Fibroblast of mammary gland (primary cell): ENCODE measurements at regions not wholly inside any gene's neighbourhood (a gene's known extent, or its start where the extent isn't known, plus 50 kb on each side); places are given as distances from the start of the nearest gene placed in this dataset.

ENCODE experiments used
- DNase-seq: peaks from one replicate; pipeline ENCODE4 v3.0.0-alpha.2; 2010; ENCODE audit warnings: low read depth
- H3K4me3 ChIP-seq: 2 replicates; pipeline ENCODE4 v1.5.1; 2011; ENCODE audit warnings: low read depth, mild to moderate bottlenecking, low read length, moderate library complexity; ENCODE audit not compliant: control insufficient read depth
- CTCF ChIP-seq: conservative IDR thresholded peaks from 2 replicates; pipeline ENCODE4 v1.5.1; 2011; ENCODE audit warnings: low read depth, low read length, inconsistent platforms; ENCODE audit not compliant: control insufficient read depth, insufficient read depth

- DNase-seq, result no peak
- TF ChIP-seq CTCF, result no peak
These were observed 51.6 kb upstream of the DYNLRB2 start for GRCh38 chr16:80489173-80489572.

GRCh38 chr16:80488167-80488566 is 52.6 kb upstream of the DYNLRB2 start:
- H3K4me3 ChIP-seq, result no peak overlapping the region
- no peak for TF ChIP-seq CTCF
- DNase-seq, result no peak

More at GRCh38 chr16:80489173-80489572, 51.6 kb upstream of the DYNLRB2 start:
- no peak overlapping the region for H3K4me3 ChIP-seq

- no peak overlapping the region for H3K4me3 ChIP-seq
- TF ChIP-seq CTCF, result no peak
- DNase-seq, result no peak
These were observed 60.1 kb upstream of the DYNLRB2 start for GRCh38 chr16:80480664-80481063.

- no peak overlapping the region for H3K4me3 ChIP-seq
- no peak for DNase-seq
- TF ChIP-seq CTCF, result no peak
These were observed 63.0 kb upstream of the DYNLRB2 start for GRCh38 chr16:80477838-80478237.

GRCh38 chr16:80468029-80468428 is 72.8 kb upstream of the DYNLRB2 start:
- no peak for TF ChIP-seq CTCF
- no peak for DNase-seq
- no peak overlapping the region for H3K4me3 ChIP-seq

GRCh38 chr16:80466024-80466987 is 74.5 kb upstream of the DYNLRB2 start:
- peak; percentile 63 for TF ChIP-seq CTCF
- peak; percentile 44 for DNase-seq
- H3K4me3 ChIP-seq, result no peak overlapping the region
